H1 (cell line): ENCODE measurements at regions not wholly inside any gene's neighbourhood (a gene's known extent, or its start where the extent isn't known, plus 50 kb on each side); places are given as distances from the start of the nearest gene placed in this dataset.

Experiments
- TAF7 ChIP-seq: optimal IDR thresholded peaks from 2 replicates; pipeline ENCODE3; 2011; ENCODE audit warnings: low read depth, mild to moderate bottlenecking, inconsistent platforms, low read length, moderate library complexity, borderline replicate concordance

DNA sequence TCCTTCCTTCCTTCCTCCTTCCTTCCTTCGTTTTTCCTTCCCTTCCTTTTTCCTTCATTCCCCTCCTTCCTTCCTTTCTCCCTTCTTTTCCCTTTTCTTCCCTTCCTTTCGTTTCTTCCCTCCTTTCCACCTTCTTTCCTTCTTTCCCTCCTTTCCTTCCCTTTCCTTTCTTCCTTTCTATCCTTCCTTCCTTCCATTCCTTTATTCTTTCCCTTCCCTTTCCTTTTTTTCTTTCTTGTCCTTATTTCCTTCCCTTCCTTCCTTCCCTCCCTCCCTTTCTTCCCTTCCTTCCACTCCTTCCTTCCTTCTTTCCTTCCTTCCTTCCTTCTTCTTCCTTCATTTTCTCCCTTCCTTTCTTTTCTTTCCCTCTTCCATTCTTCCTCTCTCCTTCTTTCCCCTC, 394.6 kb downstream of the GABRB3 start (continued):
- TF ChIP-seq TAF7, result no peak
